ENCODE measurements at regions not wholly inside any gene's neighbourhood (a gene's known extent, or its start where the extent isn't known, plus 50 kb on each side); places are given as distances from the start of the nearest gene placed in this dataset.

GRCh38 chr5:109938453-109938852 lies 248.7 kb downstream of the MAN2A1 start:
- Histone ChIP-seq H3K27ac (replicated peaks) (no peak overlapping the region), H3K27me3 (ENCODE audit: insufficient read depth, poor library complexity, severe bottlenecking) (no peaks in the 10 kb centered on the region), H3K4me3 (replicated peaks; ENCODE audit: insufficient read depth, low read length) (no peak overlapping the region)
- no peak for DNase-seq (ENCODE audit: low read depth in 1 of 2, low spot score in 1 of 2)
- no peak for TF ChIP-seq SPI1 (IDR thresholded peaks at IDR 0.05; ENCODE audit: borderline replicate concordance, low read depth)
- no peak for TF ChIP-seq GABPA (IDR thresholded peaks at IDR 0.05; ENCODE audit: low read depth)
- no peak for TF ChIP-seq CTCF (IDR thresholded peaks at IDR 0.05; ENCODE audit: insufficient read depth, low read length)
- TF ChIP-seq POLR2AphosphoS5 (IDR thresholded peaks at IDR 0.05; ENCODE audit: low read depth), result no peak
- TF ChIP-seq REST (IDR thresholded peaks at IDR 0.05; ENCODE audit: insufficient replicate concordance, low read depth), result no peak

- no peak for DNase-seq (ENCODE audit: low read depth in 1 of 2, low spot score in 1 of 2)
- no peak overlapping the region for H3K27ac ChIP-seq (replicated peaks)
- no peaks in the 10 kb centered on the region for H3K27me3 ChIP-seq (ENCODE audit: insufficient read depth, poor library complexity, severe bottlenecking)
- no peak overlapping the region for H3K4me3 ChIP-seq (replicated peaks; ENCODE audit: insufficient read depth, low read length)
- TF ChIP-seq SPI1 (IDR thresholded peaks at IDR 0.05; ENCODE audit: borderline replicate concordance, low read depth), result no peak
- TF ChIP-seq GABPA (IDR thresholded peaks at IDR 0.05; ENCODE audit: low read depth), result no peak
- no peak for TF ChIP-seq POLR2AphosphoS5 (IDR thresholded peaks at IDR 0.05; ENCODE audit: low read depth)
- TF ChIP-seq REST (IDR thresholded peaks at IDR 0.05; ENCODE audit: insufficient replicate concordance, low read depth), result no peak
- TF ChIP-seq CTCF (IDR thresholded peaks at IDR 0.05; ENCODE audit: insufficient read depth, low read length), result no peak
Observed at GRCh38 chr5:109939116-109939682, 249.5 kb downstream of the MAN2A1 start.

- no peak for TF ChIP-seq CTCF (IDR thresholded peaks at IDR 0.05; ENCODE audit: insufficient read depth, low read length)
- no peak for TF ChIP-seq POLR2AphosphoS5 (IDR thresholded peaks at IDR 0.05; ENCODE audit: low read depth)
- no peak for TF ChIP-seq GABPA (IDR thresholded peaks at IDR 0.05; ENCODE audit: low read depth)
- no peak for TF ChIP-seq REST (IDR thresholded peaks at IDR 0.05; ENCODE audit: insufficient replicate concordance, low read depth)
- no peak for TF ChIP-seq SPI1 (IDR thresholded peaks at IDR 0.05; ENCODE audit: borderline replicate concordance, low read depth)
- H3K27ac ChIP-seq (replicated peaks), result no peak overlapping the region
- no peaks in the 10 kb centered on the region for H3K27me3 ChIP-seq (ENCODE audit: insufficient read depth, poor library complexity, severe bottlenecking)
- no peak for DNase-seq (ENCODE audit: low read depth in 1 of 2, low spot score in 1 of 2)
- H3K4me3 ChIP-seq (replicated peaks; ENCODE audit: insufficient read depth, low read length), result no peak overlapping the region
Observed at GRCh38 chr5:109942646-109943045, 252.9 kb downstream of the MAN2A1 start.
